ENCODE measurements at regions not wholly inside any gene's neighbourhood (a gene's known extent, or its start where the extent isn't known, plus 50 kb on each side); places are given as distances from the start of the nearest gene placed in this dataset.
"Not testable (repeated sequence)": the region's sequence is repeated elsewhere in the genome, so short reads cannot be mapped to it uniquely, and the experiment has no call there.

- no peak for DNase-seq (ENCODE audit: low spot score)
Measured at GRCh38 chr6:11326116-11326515, 93.6 kb upstream of the NEDD9 start.

GRCh38 chr6:11324453-11325015 is 92.1 kb upstream of the NEDD9 start:
- DNase-seq (ENCODE audit: low spot score), result no peak

GRCh38 chr6:11323666-11324452 is 91.4 kb upstream of the NEDD9 start:
- DNase-seq (ENCODE audit: low spot score), result peak; percentile 64

GRCh38 chr6:11322252-11322885 is 89.9 kb upstream of the NEDD9 start:
- DNase-seq (ENCODE audit: low spot score), result no peak

GRCh38 chr6:11320914-11321597 is 88.6 kb upstream of the NEDD9 start:
- DNase-seq (ENCODE audit: low spot score), result no peak

- DNase-seq (ENCODE audit: low spot score), result no peak
Measured at GRCh38 chr6:11318835-11319813, 86.7 kb upstream of the NEDD9 start.

GRCh38 chr6:11317885-11318771 is 85.7 kb upstream of the NEDD9 start:
- DNase-seq (ENCODE audit: low spot score), result peak; percentile 14

GRCh38 chr6:11315743-11316437 is 83.4 kb upstream of the NEDD9 start:
- no peak for DNase-seq (ENCODE audit: low spot score)

- DNase-seq (ENCODE audit: low spot score), result no peak
Measured at GRCh38 chr6:11313207-11313606, 80.7 kb upstream of the NEDD9 start.

GRCh38 chr6:11311970-11312369 is 79.5 kb upstream of the NEDD9 start:
- no peak for DNase-seq (ENCODE audit: low spot score)

- peak; percentile 54 for DNase-seq (ENCODE audit: low spot score)
Measured at GRCh38 chr6:11309947-11310665, 77.6 kb upstream of the NEDD9 start.

GRCh38 chr6:11307226-11307625 is 74.8 kb upstream of the NEDD9 start:
- no peak for DNase-seq (ENCODE audit: low spot score)

- DNase-seq (ENCODE audit: low spot score), result no peak
Measured at GRCh38 chr6:11304946-11305345, 72.5 kb upstream of the NEDD9 start.

- not testable (repeated sequence) for DNase-seq (ENCODE audit: low spot score)
Measured at GRCh38 chr6:11299876-11300428, 67.5 kb upstream of the NEDD9 start.

- not testable (repeated sequence) for DNase-seq (ENCODE audit: low spot score)
Measured at GRCh38 chr6:11299421-11299784, 66.9 kb upstream of the NEDD9 start.

GRCh38 chr6:11298651-11299420 is 66.4 kb upstream of the NEDD9 start:
- DNase-seq (ENCODE audit: low spot score), result no peak

- no peak for DNase-seq (ENCODE audit: low spot score)
Measured at GRCh38 chr6:11297376-11297729, 64.9 kb upstream of the NEDD9 start.

Measured in Ammon's horn (tissue), 1 donor.